RWPE1 (cell line): ENCODE measurements at regions not wholly inside any gene's neighbourhood (a gene's known extent, or its start where the extent isn't known, plus 50 kb on each side); places are given as distances from the start of the nearest gene placed in this dataset.

ENCODE experiments used
- CTCF ChIA-PET: fragments of 350-600 bp; sonication (Branson Sonifier 250); formaldehyde crosslinking; extraction: SDS; loops from one replicate; lab custom pipeline; 2021; lab: Yijun Ruan, JAX
- POLR2A ChIA-PET: fragments of 400-600 bp; formaldehyde crosslinking; extraction: SDS; loops from one replicate; lab custom pipeline; 2020; ENCODE audit warnings: antibody characterized with exemption; ENCODE audit not compliant: low non-redundant PET; lab: Yijun Ruan, JAX
- DNase-seq: peaks from one replicate; pipeline ENCODE4 v3.0.0; 2012; ENCODE audit warnings: low spot score
- H3K27ac ChIP-seq: fragments of 450-650 bp; 2 replicates; pipeline ENCODE4 v1.5.1; 2017
- TF ChIP-seq, protein P1 (sequence below): fragments of 450-650 bp; conservative IDR thresholded peaks from 2 replicates; pipeline ENCODE4 v1.5.1; 2017; ENCODE audit warnings: low read depth, mild to moderate bottlenecking

DNA sequence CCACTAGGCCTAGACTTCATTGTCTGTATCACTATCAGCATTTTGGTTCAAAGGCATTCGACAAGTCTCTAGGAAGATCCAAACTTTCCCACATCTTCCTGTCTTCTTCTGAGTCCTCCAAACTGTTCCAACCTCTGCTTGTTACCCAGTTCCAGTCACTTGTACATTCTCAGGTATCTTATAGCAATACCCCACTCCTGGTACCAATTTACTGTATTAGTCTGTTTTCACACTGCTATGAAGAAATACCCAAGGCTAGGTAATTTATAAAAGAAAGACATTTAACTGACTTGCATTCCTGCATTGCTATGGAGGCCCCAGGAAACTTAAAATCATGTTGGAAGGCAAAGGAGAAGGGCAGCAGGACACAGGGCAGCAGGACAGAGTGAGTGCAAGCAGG is 293.9 kb downstream of the ARAP2 start:
- TF ChIP-seq, protein P1, sequence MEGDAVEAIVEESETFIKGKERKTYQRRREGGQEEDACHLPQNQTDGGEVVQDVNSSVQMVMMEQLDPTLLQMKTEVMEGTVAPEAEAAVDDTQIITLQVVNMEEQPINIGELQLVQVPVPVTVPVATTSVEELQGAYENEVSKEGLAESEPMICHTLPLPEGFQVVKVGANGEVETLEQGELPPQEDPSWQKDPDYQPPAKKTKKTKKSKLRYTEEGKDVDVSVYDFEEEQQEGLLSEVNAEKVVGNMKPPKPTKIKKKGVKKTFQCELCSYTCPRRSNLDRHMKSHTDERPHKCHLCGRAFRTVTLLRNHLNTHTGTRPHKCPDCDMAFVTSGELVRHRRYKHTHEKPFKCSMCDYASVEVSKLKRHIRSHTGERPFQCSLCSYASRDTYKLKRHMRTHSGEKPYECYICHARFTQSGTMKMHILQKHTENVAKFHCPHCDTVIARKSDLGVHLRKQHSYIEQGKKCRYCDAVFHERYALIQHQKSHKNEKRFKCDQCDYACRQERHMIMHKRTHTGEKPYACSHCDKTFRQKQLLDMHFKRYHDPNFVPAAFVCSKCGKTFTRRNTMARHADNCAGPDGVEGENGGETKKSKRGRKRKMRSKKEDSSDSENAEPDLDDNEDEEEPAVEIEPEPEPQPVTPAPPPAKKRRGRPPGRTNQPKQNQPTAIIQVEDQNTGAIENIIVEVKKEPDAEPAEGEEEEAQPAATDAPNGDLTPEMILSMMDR = no peak
- POLR2A ChIA-PET = no interaction called here

DNA sequence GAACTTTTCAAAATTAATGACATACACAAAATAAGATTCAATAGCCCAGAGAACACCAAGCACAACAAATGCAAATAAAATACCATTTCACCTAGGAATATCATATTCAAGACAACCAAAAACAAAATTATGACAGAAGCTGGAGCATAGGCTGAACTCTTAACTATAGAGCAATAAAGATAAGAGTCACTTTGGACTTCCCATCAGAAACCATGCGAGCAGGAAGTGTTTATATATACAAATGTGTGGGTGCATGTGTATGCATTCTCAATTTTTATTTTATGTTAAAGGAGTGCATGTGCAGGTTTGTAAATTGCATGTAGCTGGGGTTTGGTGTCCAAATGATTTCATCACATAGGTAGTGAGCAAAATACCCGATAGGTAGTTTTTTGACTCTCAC is 291.6 kb downstream of the ARAP2 start:
- POLR2A ChIA-PET = no interaction called here
- no peak for DNase-seq
- H3K27ac ChIP-seq = no peak overlapping the region
- TF ChIP-seq, protein P1 = no peak
- CTCF ChIA-PET = no interaction called here

More for the DNA sequence above, 293.9 kb downstream of the ARAP2 start:
- CTCF ChIA-PET = interaction anchor here (0.5 kb wide), 1 partner anchor 1566 kb away, joined by 5 read pairs; no protein-coding TSS in a partner anchor
- no peak overlapping the region for H3K27ac ChIP-seq
- DNase-seq = no peak

DNA sequence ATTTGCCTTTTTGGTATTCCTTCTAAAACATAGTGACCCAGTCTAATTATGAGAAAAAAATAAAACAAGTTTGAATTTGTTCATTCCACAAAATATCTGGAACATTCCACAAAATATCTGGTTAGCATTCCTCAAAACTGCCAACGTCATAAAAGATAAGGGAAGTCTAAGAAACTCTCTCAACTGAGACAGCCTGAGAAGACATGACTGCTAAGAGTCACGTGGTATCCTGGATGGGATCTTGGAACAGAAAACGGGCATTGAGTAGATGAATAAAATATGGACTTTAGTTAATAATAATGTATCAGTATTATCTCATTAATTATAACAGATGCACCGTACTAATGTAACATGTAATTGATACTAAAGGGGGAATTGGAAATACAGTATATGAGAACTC is 280.9 kb downstream of the ARAP2 start:
- no peak for DNase-seq
- POLR2A ChIA-PET = no interaction called here
- H3K27ac ChIP-seq = no peak overlapping the region
- TF ChIP-seq, protein P1 = no peak
- CTCF ChIA-PET = interaction anchor here (0.5 kb wide), 1 partner anchor 1197 kb away, joined by 6 read pairs; no protein-coding TSS in a partner anchor

DNA sequence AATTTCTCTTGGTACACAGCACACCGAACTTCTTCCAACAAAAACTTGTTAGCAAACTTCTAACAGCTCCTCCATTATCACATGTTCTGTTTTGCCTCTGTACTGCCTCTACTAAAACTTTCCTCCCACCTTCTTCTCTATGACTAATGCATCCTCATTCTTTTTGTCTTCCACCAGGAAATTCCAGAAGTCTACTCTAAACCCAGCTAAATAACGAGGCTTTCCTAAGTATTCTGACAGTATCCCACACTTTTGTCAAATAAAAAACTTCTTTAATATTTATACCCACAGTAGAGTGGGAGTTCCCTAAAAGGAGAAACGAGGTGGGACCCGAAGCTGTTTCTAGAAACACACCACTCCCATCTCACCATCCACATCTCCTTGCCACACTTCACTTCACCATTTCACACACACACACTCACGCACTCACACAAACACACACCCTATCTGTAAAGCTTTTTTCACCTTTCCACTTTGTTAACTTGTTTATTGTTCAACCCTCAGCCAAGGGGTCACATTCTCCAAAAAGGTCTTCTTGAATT is 280.3 kb downstream of the ARAP2 start:
- POLR2A ChIA-PET = no interaction called here
- no peak overlapping the region for H3K27ac ChIP-seq

DNA sequence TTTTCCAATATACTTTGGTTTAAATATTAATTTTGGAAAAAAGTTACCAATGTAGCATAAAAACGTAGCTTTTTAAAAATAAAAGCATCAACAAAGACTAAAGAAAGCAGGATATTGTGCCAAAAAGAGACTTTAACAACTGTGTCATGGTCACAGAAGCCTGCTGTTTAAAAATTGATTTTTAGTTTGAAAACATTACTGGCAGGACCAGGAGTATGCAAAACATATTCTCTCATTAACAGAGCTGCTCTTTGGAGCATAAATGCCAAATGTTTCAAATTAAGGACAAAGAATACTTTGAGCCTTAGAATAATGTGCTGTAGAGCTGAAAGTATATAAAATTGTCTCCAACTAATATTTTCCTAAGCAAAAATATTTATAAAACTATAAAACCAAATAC is 279.0 kb downstream of the ARAP2 start:
- POLR2A ChIA-PET = no interaction called here
- CTCF ChIA-PET = interaction anchor here (0.6 kb wide), 1 partner anchor 215 kb away, joined by 4 read pairs; no protein-coding TSS in a partner anchor
- H3K27ac ChIP-seq = no peak overlapping the region
- no peak for DNase-seq
- TF ChIP-seq, protein P1 = no peak

More for the DNA sequence above, 280.3 kb downstream of the ARAP2 start:
- CTCF ChIA-PET = no interaction called here
- DNase-seq = peak; percentile 4
- TF ChIP-seq, protein P1 = no peak

DNA sequence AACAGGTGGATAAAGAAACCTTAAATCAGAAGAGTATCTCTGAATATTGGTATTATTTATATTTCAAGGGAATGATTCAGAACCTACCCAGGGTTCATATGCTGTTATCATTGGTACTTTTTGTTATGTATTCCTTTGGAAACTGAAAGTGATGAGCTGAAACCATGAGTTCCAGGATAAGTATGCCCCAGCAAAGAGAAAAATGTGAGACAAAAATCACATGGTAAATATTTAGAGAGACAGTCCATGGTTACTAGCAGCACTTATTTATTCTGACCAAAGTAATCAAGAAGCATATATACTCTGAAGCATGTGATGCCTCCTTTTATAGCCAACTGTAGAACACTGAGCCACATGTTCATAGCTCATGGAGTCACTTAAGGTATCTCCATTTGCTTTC is 277.7 kb downstream of the ARAP2 start:
- ChIA-PET CTCF (no interaction called here), POLR2A (no interaction called here)
- DNase-seq = no peak
- no peak overlapping the region for H3K27ac ChIP-seq
- TF ChIP-seq, protein P1 = no peak
